ENCODE measurements at regions not wholly inside any gene's neighbourhood (a gene's known extent, or its start where the extent isn't known, plus 50 kb on each side); places are given as distances from the start of the nearest gene placed in this dataset.

DNA sequence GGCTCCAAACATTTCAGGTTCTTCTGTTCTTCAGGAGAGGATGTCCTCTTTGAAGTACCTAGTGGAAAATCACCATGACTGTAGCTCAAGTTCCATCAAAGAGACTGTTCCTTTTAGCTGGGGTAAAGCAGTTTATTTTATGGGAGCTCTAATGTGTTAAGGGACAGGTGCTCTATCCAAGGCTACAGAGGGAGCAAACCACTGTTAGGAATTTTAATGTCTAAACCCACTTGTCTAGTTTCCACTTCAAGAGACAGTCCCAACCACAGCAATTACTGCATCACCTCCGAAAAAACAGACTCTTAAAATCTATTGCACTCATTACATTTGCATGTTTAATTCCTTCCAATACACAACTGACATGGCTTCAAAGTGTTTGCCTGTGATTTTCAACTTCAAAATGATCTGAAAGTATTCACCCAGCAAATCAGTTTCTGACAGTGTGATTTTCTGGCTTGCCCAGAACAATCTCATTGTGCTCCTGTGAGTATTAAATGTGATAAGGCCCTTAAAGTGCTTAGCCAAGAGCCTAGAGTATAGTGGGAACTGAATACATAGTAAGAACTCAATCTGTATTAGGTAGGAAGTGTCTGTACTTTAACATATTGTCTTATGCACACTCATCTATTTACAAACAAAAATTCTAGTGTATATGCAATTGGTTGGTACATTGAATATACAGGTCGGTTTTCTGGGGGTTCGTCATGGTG is 266.5 kb upstream of the CCDC54 start:
- TF ChIP-seq, protein P1, sequence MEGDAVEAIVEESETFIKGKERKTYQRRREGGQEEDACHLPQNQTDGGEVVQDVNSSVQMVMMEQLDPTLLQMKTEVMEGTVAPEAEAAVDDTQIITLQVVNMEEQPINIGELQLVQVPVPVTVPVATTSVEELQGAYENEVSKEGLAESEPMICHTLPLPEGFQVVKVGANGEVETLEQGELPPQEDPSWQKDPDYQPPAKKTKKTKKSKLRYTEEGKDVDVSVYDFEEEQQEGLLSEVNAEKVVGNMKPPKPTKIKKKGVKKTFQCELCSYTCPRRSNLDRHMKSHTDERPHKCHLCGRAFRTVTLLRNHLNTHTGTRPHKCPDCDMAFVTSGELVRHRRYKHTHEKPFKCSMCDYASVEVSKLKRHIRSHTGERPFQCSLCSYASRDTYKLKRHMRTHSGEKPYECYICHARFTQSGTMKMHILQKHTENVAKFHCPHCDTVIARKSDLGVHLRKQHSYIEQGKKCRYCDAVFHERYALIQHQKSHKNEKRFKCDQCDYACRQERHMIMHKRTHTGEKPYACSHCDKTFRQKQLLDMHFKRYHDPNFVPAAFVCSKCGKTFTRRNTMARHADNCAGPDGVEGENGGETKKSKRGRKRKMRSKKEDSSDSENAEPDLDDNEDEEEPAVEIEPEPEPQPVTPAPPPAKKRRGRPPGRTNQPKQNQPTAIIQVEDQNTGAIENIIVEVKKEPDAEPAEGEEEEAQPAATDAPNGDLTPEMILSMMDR (IDR thresholded peaks at IDR 0.05; ENCODE audit: low read depth, low read length), result no peak
- ChIA-PET CTCF (no interaction called here), POLR2A (no interaction called here)
- no peak overlapping the region for H3K4me3 ChIP-seq (ENCODE audit: low read depth, low read length)
- peaks cover 3% of the 10 kb centered on the region; the same call in 1 of the 2 replicates for H3K9me3 ChIP-seq (ENCODE audit: control insufficient read depth, insufficient read depth, low read length)
- H3K27me3 ChIP-seq (ENCODE audit: control insufficient read depth, insufficient read depth, low read length), result no peaks in the 10 kb centered on the region
- no peak overlapping the region for H3K27ac ChIP-seq (ENCODE audit: low read depth, low read length)
- DNase-seq (ENCODE audit: low read depth, low spot score), result no peak

DNA sequence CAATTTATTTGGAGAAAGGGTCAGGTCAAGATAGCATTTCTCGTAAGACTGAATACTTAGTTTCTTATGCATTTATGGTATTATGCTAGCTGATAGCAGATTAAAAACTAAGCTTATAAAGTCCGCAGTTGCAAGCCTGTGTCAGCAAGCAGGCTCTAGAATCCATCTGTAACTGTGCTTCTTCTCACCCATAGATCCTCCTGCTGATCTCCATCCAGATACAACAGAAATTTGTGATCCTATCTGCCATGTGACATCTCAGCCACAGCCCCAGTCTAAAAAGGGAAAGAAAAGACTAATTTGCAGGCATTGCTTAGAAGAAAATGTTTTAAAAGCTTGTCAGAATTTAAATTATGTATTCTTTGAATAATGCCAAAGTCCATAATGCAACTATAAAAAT is 265.4 kb upstream of the CCDC54 start:
- no peak overlapping the region for H3K4me3 ChIP-seq (ENCODE audit: low read depth, low read length)
- no peak for DNase-seq (ENCODE audit: low read depth, low spot score)
- H3K27me3 ChIP-seq (ENCODE audit: control insufficient read depth, insufficient read depth, low read length), result no peaks in the 10 kb centered on the region
- H3K27ac ChIP-seq (ENCODE audit: low read depth, low read length), result no peak overlapping the region
- TF ChIP-seq, protein P1 (IDR thresholded peaks at IDR 0.05; ENCODE audit: low read depth, low read length), result no peak
- H3K9me3 ChIP-seq (ENCODE audit: control insufficient read depth, insufficient read depth, low read length), result peaks cover 2% of the 10 kb centered on the region; the same call in 1 of the 2 replicates
- CTCF ChIA-PET, result interaction anchor here (1.2 kb wide), 1 partner anchor 47 kb away, joined by 4 read pairs; no protein-coding TSS in a partner anchor
- POLR2A ChIA-PET, result no interaction called here

DNA sequence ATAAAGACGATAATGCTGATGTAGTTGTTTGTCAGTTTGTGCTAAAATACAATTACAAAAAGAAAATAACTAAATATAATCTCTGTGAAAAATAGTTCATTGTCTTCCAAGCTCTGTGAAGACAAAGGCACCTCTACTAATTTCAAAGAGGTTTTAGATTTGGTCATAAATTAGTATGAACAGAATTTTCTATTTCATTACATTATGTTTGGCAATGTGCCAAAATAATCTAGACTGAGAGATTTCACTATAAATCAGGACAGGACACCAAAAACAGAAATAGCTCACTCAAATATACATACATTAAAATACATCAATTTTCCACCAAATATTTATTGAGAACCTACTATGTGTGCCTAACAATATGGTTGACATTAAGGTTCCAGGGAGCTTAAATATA is 264.9 kb upstream of the CCDC54 start:
- DNase-seq (ENCODE audit: low read depth, low spot score), result no peak
- ChIA-PET POLR2A (no interaction called here), CTCF (interaction anchor here (1.2 kb wide), 1 partner anchor 48 kb away, joined by 4 read pairs; no protein-coding TSS in a partner anchor)
- H3K27ac ChIP-seq (ENCODE audit: low read depth, low read length), result no peak overlapping the region
- TF ChIP-seq, protein P1 (IDR thresholded peaks at IDR 0.05; ENCODE audit: low read depth, low read length), result no peak
- no peaks in the 10 kb centered on the region for H3K27me3 ChIP-seq (ENCODE audit: control insufficient read depth, insufficient read depth, low read length)
- no peaks in the 10 kb centered on the region for H3K9me3 ChIP-seq (ENCODE audit: control insufficient read depth, insufficient read depth, low read length)
- H3K4me3 ChIP-seq (ENCODE audit: low read depth, low read length), result no peak overlapping the region

DNA sequence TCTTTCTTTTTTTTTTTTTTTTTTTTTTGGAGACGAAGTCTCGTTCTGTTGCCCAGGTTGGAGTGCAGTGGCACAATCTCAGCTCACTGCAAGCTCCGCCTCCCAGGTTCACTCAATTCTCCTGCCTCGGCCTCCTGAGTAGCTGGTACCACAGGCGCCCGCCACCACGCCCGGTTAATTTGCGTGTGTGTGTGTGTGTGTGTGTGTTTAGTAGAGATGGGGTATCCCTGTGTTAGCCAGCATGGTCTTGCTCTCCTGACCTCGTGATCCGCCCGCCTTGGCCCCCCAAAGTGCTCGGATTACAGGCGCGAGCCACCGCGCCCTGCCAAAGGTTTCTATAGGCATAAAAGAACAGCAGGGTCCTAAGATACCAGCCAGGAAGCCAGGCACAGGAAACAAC is 261.0 kb upstream of the CCDC54 start:
- Histone ChIP-seq H3K9me3 (ENCODE audit: control insufficient read depth, insufficient read depth, low read length) (no peaks in the 10 kb centered on the region), H3K27ac (ENCODE audit: low read depth, low read length) (no peak overlapping the region), H3K27me3 (ENCODE audit: control insufficient read depth, insufficient read depth, low read length) (no peaks in the 10 kb centered on the region), H3K4me3 (ENCODE audit: low read depth, low read length) (no peak overlapping the region)
- no peak for DNase-seq (ENCODE audit: low read depth, low spot score)
- CTCF ChIA-PET, result no interaction called here
- TF ChIP-seq, protein P1 (IDR thresholded peaks at IDR 0.05; ENCODE audit: low read depth, low read length), result no peak
- POLR2A ChIA-PET, result no interaction called here

DNA sequence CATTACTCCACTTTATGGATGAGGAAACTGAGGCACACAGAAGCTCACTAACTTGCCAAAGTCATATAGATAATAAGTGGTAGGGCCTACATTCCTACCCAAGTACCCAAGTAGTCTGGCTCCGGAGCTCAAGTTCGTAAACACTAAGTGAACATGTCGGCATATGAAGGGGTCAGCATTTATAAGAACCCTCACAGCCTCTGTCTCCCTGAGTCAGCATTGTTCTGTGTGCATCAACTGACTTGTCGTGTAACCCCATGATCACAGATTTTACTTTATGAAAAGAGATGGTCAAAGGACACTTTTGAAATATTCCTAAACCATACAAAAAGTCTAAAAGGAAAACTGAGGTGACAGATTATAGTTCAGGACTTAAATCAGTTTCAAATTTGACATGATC is 260.1 kb upstream of the CCDC54 start:
- Histone ChIP-seq H3K27me3 (ENCODE audit: control insufficient read depth, insufficient read depth, low read length) (no peaks in the 10 kb centered on the region), H3K9me3 (ENCODE audit: control insufficient read depth, insufficient read depth, low read length) (no peaks in the 10 kb centered on the region), H3K27ac (ENCODE audit: low read depth, low read length) (no peak overlapping the region), H3K4me3 (ENCODE audit: low read depth, low read length) (no peak overlapping the region)
- ChIA-PET POLR2A (no interaction called here), CTCF (interaction anchor here (1.7 to 2.7 kb wide), 3 partner anchors 9 to 53 kb away, joined by 8 to 24 read pairs (median 11); no protein-coding TSS in a partner anchor)
- no peak for DNase-seq (ENCODE audit: low read depth, low spot score)
- TF ChIP-seq, protein P1 (IDR thresholded peaks at IDR 0.05; ENCODE audit: low read depth, low read length), result no peak
